ENCODE measurements at regions not wholly inside any gene's neighbourhood (a gene's known extent, or its start where the extent isn't known, plus 50 kb on each side); places are given as distances from the start of the nearest gene placed in this dataset.

GRCh38 chr4:67092351-67092750 is 453.0 kb downstream of the CENPC start:
- TF ChIP-seq EZH2phosphoT487 (IDR thresholded peaks at IDR 0.05; ENCODE audit: low read length) (no peak), EZH2 (optimal IDR thresholded peaks at IDR 0.05; ENCODE audit: low read depth, low read length) (no peak), CTCF (IDR thresholded peaks at IDR 0.05; ENCODE audit: low read length) (no peak)

Data from MM.1S (cell line).